ENCODE measurements at regions not wholly inside any gene's neighbourhood (a gene's known extent, or its start where the extent isn't known, plus 50 kb on each side); places are given as distances from the start of the nearest gene placed in this dataset.

DNA sequence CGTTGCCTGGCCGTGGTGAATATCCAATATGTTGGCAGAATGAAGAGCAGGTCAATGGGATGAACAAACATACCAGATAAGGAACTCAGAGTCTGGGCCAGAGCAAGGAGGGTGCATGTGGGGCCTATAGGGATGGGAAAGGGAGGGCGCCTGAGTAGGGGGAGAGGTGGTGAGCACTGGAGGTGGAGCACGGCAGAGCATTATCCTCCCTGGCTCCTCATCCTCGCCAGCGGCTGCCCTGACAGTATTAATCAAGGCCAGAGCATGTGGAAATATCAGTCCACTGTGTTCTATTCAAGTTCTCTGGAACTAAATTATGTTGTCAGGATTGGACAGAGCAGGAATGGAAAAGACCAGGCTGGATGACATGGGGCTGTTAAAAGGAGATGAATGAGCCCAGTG, 254.8 kb upstream of the ZMIZ1 start:
- TF ChIP-seq EP300 (IDR thresholded peaks at IDR 0.05) (no peak), POLR2A (IDR thresholded peaks at IDR 0.05) (no peak)
- TF ChIP-seq, protein P1, sequence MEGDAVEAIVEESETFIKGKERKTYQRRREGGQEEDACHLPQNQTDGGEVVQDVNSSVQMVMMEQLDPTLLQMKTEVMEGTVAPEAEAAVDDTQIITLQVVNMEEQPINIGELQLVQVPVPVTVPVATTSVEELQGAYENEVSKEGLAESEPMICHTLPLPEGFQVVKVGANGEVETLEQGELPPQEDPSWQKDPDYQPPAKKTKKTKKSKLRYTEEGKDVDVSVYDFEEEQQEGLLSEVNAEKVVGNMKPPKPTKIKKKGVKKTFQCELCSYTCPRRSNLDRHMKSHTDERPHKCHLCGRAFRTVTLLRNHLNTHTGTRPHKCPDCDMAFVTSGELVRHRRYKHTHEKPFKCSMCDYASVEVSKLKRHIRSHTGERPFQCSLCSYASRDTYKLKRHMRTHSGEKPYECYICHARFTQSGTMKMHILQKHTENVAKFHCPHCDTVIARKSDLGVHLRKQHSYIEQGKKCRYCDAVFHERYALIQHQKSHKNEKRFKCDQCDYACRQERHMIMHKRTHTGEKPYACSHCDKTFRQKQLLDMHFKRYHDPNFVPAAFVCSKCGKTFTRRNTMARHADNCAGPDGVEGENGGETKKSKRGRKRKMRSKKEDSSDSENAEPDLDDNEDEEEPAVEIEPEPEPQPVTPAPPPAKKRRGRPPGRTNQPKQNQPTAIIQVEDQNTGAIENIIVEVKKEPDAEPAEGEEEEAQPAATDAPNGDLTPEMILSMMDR (IDR thresholded peaks at IDR 0.05), result no peak

Measured in tibial nerve (tissue), 4 donors.